Lower lobe of right lung (tissue), 2 donors: ENCODE measurements at regions not wholly inside any gene's neighbourhood (a gene's known extent, or its start where the extent isn't known, plus 50 kb on each side); places are given as distances from the start of the nearest gene placed in this dataset.

ENCODE experiments used
- ATAC-seq, 2 donors: fragments of 200-7000 bp; cut with Tn5 transposase; one replicate each; pipeline ENCODE4 v1.9.1; 2020 to 2022; ENCODE audit warnings: mild to moderate bottlenecking in 2 of 2, moderate library complexity in 2 of 2
- DNase-seq: peaks from one replicate; pipeline ENCODE4 v3.0.0-alpha.2; 2020
- H3K27ac ChIP-seq: fragments of 200-600 bp; one replicate; pipeline ENCODE4 v1.8.0; 2022
- H3K27me3 ChIP-seq: fragments of 200-600 bp; one replicate; pipeline ENCODE4 v1.8.0; 2022; ENCODE audit warnings: low read depth
- H3K36me3 ChIP-seq: fragments of 200-600 bp; one replicate; pipeline ENCODE4 v1.8.0; 2022; ENCODE audit warnings: mild to moderate bottlenecking
- H3K4me1 ChIP-seq: fragments of 200-600 bp; one replicate; pipeline ENCODE4 v1.8.0; 2022
- H3K4me3 ChIP-seq: fragments of 200-600 bp; one replicate; pipeline ENCODE4 v1.8.0; 2022; ENCODE audit warnings: mild to moderate bottlenecking
- H3K9me3 ChIP-seq: fragments of 200-600 bp; one replicate; pipeline ENCODE4 v1.8.0; 2022
- CTCF ChIP-seq: fragments of 200-600 bp; IDR thresholded peaks from one replicate; pipeline ENCODE4 v1.8.0; 2022; ENCODE audit warnings: antibody characterized with exemption, mild to moderate bottlenecking
- intact Hi-C: fragments of 100-400 bp; cut with DNase I; formaldehyde crosslinking; loops from one replicate; pipeline ENCODE4 v1.11.0; 2022
- donor health status: DM: no; HTN: yes; CAD: no; lungs with severe emphysema.

- Histone ChIP-seq H3K4me1 (no peaks in the 10 kb centered on the region), H3K4me3 (no peak overlapping the region), H3K9me3 (no peaks in the 10 kb centered on the region), H3K27me3 (no peaks in the 10 kb centered on the region), H3K36me3 (no peaks in the 10 kb centered on the region), H3K27ac (no peak overlapping the region)
- ATAC-seq (no peak), DNase-seq (no peak)
- no peak for TF ChIP-seq CTCF
- intact Hi-C loops, result no loop called here
Measured at GRCh38 chr11:43074810-43075209, 237.0 kb upstream of the API5 start.

- Histone ChIP-seq H3K4me1 (no peaks in the 10 kb centered on the region), H3K9me3 (no peaks in the 10 kb centered on the region), H3K27ac (no peak overlapping the region), H3K4me3 (no peak overlapping the region), H3K27me3 (no peaks in the 10 kb centered on the region), H3K36me3 (no peaks in the 10 kb centered on the region)
- DNase-seq (no peak), ATAC-seq (no peak)
- TF ChIP-seq CTCF, result no peak
- intact Hi-C loops, result no loop called here
Measured at GRCh38 chr11:43101113-43101512, 210.7 kb upstream of the API5 start.

DNA sequence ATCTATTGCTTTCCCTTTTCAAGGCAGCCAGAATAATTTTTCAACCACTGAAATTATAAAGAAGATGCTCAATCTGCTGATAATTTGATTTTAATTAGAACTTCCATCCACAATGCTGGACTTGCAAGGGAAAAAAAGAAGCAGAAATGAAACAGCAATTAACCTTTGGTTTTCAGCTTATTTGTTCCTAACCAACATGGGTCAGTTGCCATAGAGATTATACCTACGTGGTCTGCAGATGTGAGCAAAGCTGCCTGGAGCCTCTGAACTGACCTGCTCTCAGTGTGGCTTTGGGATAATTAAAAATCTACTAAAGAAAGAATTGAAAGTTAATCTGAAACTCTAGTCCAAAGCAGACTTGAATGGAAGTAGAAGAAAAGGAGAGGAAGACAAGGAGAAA, 195.7 kb upstream of the API5 start:
- Histone ChIP-seq H3K9me3 (no peaks in the 10 kb centered on the region), H3K27me3 (no peaks in the 10 kb centered on the region), H3K4me3 (no peak overlapping the region), H3K36me3 (no peaks in the 10 kb centered on the region), H3K4me1 (no peaks in the 10 kb centered on the region), H3K27ac (no peak overlapping the region)
- intact Hi-C loops, result no loop called here
- no peak for TF ChIP-seq CTCF
- ATAC-seq (no peak), DNase-seq (no peak)

DNA sequence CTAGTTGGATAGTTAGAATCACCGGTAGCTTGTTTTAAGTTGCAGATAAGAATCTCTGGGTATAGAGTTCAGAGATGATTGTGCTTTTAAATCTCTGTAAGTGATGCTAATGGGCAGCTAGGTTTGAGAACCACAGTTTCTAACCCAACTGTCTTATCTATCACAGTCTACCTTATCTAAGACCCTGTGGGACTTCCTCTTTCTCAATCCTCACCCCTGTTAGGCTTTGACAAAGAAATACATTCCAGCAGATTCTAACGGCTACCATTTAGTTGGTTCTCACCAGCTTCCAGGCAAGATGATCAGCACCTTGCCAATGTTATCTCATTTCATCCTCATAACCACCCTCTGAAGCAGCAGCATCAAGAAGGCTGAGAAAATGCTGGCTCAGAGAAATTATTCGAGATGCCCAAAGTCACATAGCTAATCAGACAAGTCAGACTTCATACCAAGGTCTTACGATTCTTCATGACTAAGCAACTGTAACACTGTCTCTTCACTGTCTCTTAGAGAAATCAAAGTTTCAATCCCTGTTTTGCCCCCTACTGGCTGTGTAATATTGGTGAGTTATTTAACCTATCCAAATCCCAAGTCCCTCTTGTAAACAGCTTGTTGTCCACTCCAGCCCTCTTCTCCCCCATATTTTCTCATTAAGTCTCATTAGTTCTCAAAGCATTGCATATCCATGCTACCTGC, 192.4 kb upstream of the API5 start:
- H3K27me3 ChIP-seq, result no peaks in the 10 kb centered on the region
- no peak overlapping the region for H3K27ac ChIP-seq
- no peaks in the 10 kb centered on the region for H3K4me1 ChIP-seq
- ATAC-seq, result no peak
- no peak for TF ChIP-seq CTCF
- no peak for DNase-seq
- H3K9me3 ChIP-seq, result no peaks in the 10 kb centered on the region
- no peaks in the 10 kb centered on the region for H3K36me3 ChIP-seq
- intact Hi-C loops, result no loop called here
- H3K4me3 ChIP-seq, result no peak overlapping the region

- ATAC-seq, result no peak
Measured at GRCh38 chr11:43122546-43122945, 189.2 kb upstream of the API5 start.

More at GRCh38 chr11:43122546-43122945, 189.2 kb upstream of the API5 start:
- intact Hi-C loops, result no loop called here
- H3K36me3 ChIP-seq, result no peaks in the 10 kb centered on the region
- no peaks in the 10 kb centered on the region for H3K27me3 ChIP-seq
- H3K9me3 ChIP-seq, result no peaks in the 10 kb centered on the region
- H3K4me3 ChIP-seq, result no peak overlapping the region
- no peak for TF ChIP-seq CTCF
- DNase-seq, result no peak
- H3K27ac ChIP-seq, result no peak overlapping the region
- no peaks in the 10 kb centered on the region for H3K4me1 ChIP-seq
